Naive B cell (primary cell): ENCODE measurements at regions not wholly inside any gene's neighbourhood (a gene's known extent, or its start where the extent isn't known, plus 50 kb on each side); places are given as distances from the start of the nearest gene placed in this dataset.
A peak's percentile ranks its signal among the peaks of the same experiment; 100 is the strongest.

Source experiments
- ATAC-seq, 2 donors: fragments of 150-1000 bp; cut with Tn5 transposase; 2 replicates each; pipeline ENCODE4 v1.10.0; 2021; ENCODE audit warnings: low read depth in 2 of 2, mild to moderate bottlenecking in 2 of 2, moderate library complexity in 2 of 2
- DNase-seq: peaks from one replicate; pipeline ENCODE4 v3.0.0; 2022
- H3K27ac Mint-ChIP-seq, 6 donors: one replicate each; pipeline ENCODE4 v1.8.0; 2020 to 2022; ENCODE audit warnings: mild to moderate bottlenecking in 6 of 6, mixed read lengths in 6 of 6, moderate library complexity in 5 of 6, inconsistent platforms in 2 of 6
- H3K27me3 Mint-ChIP-seq, 3 donors: one replicate each; pipeline ENCODE4 v1.8.0; 2021 to 2022; ENCODE audit warnings: mixed read lengths in 3 of 3, mild to moderate bottlenecking in 1 of 3
- H3K36me3 Mint-ChIP-seq, 2 donors: one replicate each; pipeline ENCODE4 v1.8.0; 2020 to 2022; ENCODE audit warnings: mixed read lengths in 2 of 2, inconsistent platforms in 1 of 2, mild to moderate bottlenecking in 1 of 2
- H3K4me1 Mint-ChIP-seq, 3 donors: one replicate each; pipeline ENCODE4 v1.8.0; 2020 to 2022; ENCODE audit warnings: mixed read lengths in 3 of 3, inconsistent platforms in 1 of 3, mild to moderate bottlenecking in 1 of 3, moderate library complexity in 1 of 3
- H3K4me3 Mint-ChIP-seq, 8 donors: one replicate each; pipeline ENCODE4 v1.8.0; 2020 to 2022; ENCODE audit warnings: mild to moderate bottlenecking in 8 of 8, mixed read lengths in 8 of 8, moderate library complexity in 8 of 8, inconsistent platforms in 2 of 8
- H3K9me3 Mint-ChIP-seq, 7 donors: one replicate each; pipeline ENCODE4 v1.8.0; 2020 to 2022; ENCODE audit warnings: mixed read lengths in 7 of 7, mild to moderate bottlenecking in 5 of 7, inconsistent platforms in 2 of 7, moderate library complexity in 1 of 7

DNA sequence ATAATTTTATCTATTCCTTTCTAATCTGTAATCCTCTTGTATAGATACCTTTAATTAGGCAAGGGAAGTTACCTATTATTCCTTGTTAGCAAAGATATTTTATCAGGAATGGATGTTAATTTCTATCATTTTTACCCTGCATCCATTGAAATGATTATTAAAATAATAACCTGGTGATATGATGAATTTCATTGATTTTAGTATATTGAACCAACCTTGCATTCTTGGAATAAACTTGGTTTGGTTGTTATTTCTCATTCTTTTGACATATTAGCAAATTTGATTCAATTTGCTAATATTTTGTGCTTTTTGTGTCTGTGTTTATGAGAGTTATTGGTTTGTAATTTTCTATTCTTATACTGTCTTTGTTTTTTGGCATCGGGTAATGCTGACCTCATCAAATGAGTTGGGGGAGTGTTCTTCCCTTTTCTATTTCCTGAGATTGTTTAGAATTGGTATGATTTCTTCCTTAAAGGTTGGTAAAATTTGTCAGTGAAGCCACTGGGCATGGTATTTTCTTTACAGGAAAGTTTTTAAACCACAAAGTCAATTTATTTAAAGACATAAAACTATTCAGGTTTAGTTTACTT, 250.4 kb upstream of the PMFBP1 start:
- ATAC-seq, result no peak
- Mint-ChIP-seq H3K9me3 (peaks cover 9 to 39% (median 32%) of the 10 kb centered on the region in 7 donors), H3K27ac (no peak overlapping the region), H3K4me1 (no peaks in the 10 kb centered on the region), H3K4me3 (no peak overlapping the region), H3K27me3 (no peaks in the 10 kb centered on the region), H3K36me3 (peaks cover 35 to 38% of the 10 kb centered on the region in 2 donors)
- no peak for DNase-seq

DNA sequence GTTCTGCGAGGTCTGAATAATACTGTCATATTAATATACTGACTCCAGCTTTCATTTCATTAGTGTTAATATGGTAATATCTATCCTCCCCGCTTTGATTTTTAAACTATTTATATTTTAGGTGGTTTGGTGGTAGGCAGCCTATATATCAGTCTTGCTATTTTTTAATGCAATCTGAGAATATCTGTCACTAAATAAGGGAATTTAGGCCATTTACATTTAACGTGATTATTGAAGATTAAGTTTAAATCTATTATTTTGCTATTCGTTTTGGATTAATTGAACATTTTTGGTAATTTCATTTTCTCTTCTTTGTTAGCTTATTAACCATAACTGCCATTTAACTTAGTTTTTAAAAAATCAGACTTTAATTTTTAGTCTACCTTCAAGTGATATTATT, 247.7 kb upstream of the PMFBP1 start:
- no peak overlapping the region for H3K4me3 Mint-ChIP-seq
- DNase-seq (no peak), ATAC-seq (no peak)
- H3K4me1 Mint-ChIP-seq, result no peaks in the 10 kb centered on the region
- H3K27me3 Mint-ChIP-seq, result no peaks in the 10 kb centered on the region
- H3K9me3 Mint-ChIP-seq, result peaks cover 11 to 38% (median 27%) of the 10 kb centered on the region in 7 donors
- peaks cover 32 to 40% of the 10 kb centered on the region in 2 donors for H3K36me3 Mint-ChIP-seq
- no peak overlapping the region for H3K27ac Mint-ChIP-seq

DNA sequence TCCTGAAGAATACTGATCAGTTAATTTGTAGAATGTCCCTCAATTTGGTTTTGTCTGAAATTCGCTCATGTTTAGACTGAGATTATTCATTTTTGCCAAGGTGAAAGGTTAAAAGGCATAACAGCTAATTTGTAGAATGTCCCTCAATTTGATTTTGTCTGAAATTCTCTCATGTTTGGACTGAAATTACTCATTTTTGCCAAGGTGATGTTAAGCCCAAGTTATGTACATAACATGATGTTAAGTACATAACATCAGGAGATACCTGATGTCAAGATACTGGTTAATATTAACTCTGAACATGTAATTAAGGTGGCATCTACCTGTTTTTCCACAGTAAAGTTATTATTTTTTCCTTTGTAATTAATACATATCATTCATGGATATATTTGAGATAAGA, 243.4 kb upstream of the PMFBP1 start:
- H3K9me3 Mint-ChIP-seq, result peaks cover 0 to 7% (median 3%) of the 10 kb centered on the region in 7 donors
- H3K27me3 Mint-ChIP-seq, result no peaks in the 10 kb centered on the region
- H3K4me1 Mint-ChIP-seq, result no peaks in the 10 kb centered on the region
- no peak overlapping the region for H3K27ac Mint-ChIP-seq
- no peak overlapping the region for H3K4me3 Mint-ChIP-seq
- ATAC-seq (no peak), DNase-seq (no peak)
- peaks cover 4 to 11% of the 10 kb centered on the region in 2 donors for H3K36me3 Mint-ChIP-seq

- Mint-ChIP-seq H3K4me1 (peaks cover 0 to 2% (median 0%) of the 10 kb centered on the region in 3 donors), H3K27me3 (no peaks in the 10 kb centered on the region), H3K36me3 (peaks cover 4 to 10% of the 10 kb centered on the region in 2 donors), H3K9me3 (peaks cover 0 to 3% (median 0%) of the 10 kb centered on the region in 7 donors), H3K4me3 (no peak overlapping the region), H3K27ac (no peak overlapping the region)
- no peak for DNase-seq
- no peak for ATAC-seq
These were observed 238.5 kb upstream of the PMFBP1 start for GRCh38 chr16:72410492-72410891.

- Mint-ChIP-seq H3K4me1 (peaks cover 0 to 5% (median 0%) of the 10 kb centered on the region in 3 donors), H3K27me3 (no peaks in the 10 kb centered on the region), H3K36me3 (no peaks in the 10 kb centered on the region), H3K4me3 (no peak overlapping the region), H3K27ac (no peak overlapping the region), H3K9me3 (no peaks in the 10 kb centered on the region)
- ATAC-seq (no peak), DNase-seq (no peak)
These were observed 237.5 kb upstream of the PMFBP1 start for GRCh38 chr16:72409423-72409822.

GRCh38 chr16:72406390-72406789, 234.4 kb upstream of the PMFBP1 start:
- ATAC-seq (no peak), DNase-seq (no peak)
- Mint-ChIP-seq H3K4me1 (peaks cover 0 to 5% (median 0%) of the 10 kb centered on the region in 3 donors), H3K36me3 (no peaks in the 10 kb centered on the region), H3K4me3 (no peak overlapping the region), H3K27me3 (no peaks in the 10 kb centered on the region), H3K9me3 (no peaks in the 10 kb centered on the region), H3K27ac (no peak overlapping the region)

DNA sequence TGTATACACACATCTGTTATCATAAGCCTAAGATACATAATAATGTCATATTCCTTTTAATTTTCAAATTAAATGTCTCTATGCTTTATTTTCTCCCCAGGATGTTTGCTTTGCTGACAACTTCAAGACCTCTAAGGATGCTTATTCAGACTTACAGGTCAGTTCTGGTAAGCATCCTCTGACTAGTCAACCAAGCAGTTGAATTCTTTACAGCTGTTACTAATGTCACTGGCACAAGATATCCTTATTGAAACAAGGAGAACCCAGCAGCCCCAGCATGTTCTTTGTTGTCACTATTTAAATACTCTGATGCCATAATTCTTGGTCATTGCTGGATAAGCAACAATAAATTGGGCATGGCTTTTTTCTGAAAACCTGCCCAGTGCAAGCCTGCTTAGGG, 232.3 kb upstream of the PMFBP1 start:
- H3K9me3 Mint-ChIP-seq, result no peaks in the 10 kb centered on the region
- H3K36me3 Mint-ChIP-seq, result no peaks in the 10 kb centered on the region
- no peak for DNase-seq
- ATAC-seq, result no peak
- no peak overlapping the region for H3K27ac Mint-ChIP-seq
- peaks cover 0 to 5% (median 2%) of the 10 kb centered on the region in 3 donors for H3K4me1 Mint-ChIP-seq
- no peaks in the 10 kb centered on the region for H3K27me3 Mint-ChIP-seq
- H3K4me3 Mint-ChIP-seq, result no peak overlapping the region

- ATAC-seq (no peak), DNase-seq (no peak)
- Mint-ChIP-seq H3K4me1 (peaks cover 0 to 5% (median 2%) of the 10 kb centered on the region in 3 donors), H3K36me3 (no peaks in the 10 kb centered on the region), H3K4me3 (no peak overlapping the region), H3K27me3 (no peaks in the 10 kb centered on the region), H3K9me3 (no peaks in the 10 kb centered on the region), H3K27ac (no peak overlapping the region)
These were observed 229.1 kb upstream of the PMFBP1 start for GRCh38 chr16:72401084-72401361.

DNA sequence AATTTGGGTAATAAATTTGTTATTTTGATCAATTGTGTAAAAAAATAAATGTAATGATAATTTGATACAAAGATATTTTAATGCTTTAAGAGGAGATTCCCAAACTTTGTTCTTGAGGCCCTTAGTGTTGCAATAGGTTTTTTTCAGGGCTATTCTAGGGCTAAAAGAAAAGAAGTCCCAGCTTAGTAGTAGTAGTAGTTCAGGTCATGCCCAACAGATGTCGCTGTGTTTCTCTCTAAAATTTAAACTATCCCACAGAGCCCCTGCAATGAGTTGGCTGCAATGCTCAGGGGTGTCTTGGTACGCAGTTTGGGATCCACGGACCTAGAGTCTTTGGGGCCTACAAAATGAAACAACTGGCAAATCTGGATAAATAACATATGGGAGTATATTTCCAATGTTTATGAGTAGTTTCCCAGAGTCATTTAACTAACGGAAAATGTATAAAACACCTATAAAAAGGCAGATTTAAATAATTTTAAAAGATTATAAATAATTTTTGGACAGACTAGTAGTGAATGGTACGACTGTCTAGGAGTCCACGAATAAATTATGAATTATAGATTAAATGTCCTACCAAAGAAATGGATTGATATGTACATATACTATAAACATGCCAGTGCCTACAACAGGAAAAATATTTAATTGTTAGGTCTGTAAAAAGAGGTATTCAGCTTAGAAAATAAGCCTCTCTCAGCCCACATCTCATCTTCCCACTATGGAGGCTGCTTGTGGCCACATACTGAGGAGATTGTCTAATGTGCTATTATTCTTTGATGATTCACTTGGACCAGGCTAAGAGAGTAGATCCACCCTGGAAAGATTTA, 228.5 kb upstream of the PMFBP1 start:
- Mint-ChIP-seq H3K36me3 (peaks cover under 1% of the 10 kb centered on the region in 2 donors), H3K27me3 (no peaks in the 10 kb centered on the region), H3K4me1 (peaks cover 0 to 3% (median 2%) of the 10 kb centered on the region in 3 donors), H3K27ac (no peak overlapping the region), H3K9me3 (peaks cover 0 to 2% (median under 1%) of the 10 kb centered on the region in 7 donors), H3K4me3 (no peak overlapping the region)
- DNase-seq (peak; percentile 15), ATAC-seq (peak; percentile 32 to 33)

DNA sequence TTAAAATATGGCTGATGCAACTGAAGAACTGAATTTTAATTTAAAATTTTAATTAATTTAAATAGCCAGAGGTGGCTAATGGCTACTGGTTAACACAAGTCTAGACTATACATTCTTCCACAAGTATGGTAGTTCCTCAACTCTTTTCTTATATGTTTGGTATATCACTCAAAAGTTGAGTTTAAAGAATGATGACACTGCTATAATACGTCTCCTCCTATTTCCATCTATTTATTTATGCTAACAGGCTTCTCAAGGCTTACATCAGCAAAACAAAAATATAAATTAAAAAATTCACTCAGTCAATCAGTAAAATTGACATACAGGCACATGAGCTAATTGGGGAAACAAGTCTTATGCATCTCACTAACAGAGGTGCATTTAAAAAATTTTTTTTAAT, 227.9 kb upstream of the PMFBP1 start:
- Mint-ChIP-seq H3K27ac (no peak overlapping the region), H3K4me1 (peaks cover 0 to 2% (median 0%) of the 10 kb centered on the region in 3 donors), H3K27me3 (no peaks in the 10 kb centered on the region), H3K4me3 (no peak overlapping the region), H3K9me3 (peaks cover 0 to 7% (median 4%) of the 10 kb centered on the region in 7 donors), H3K36me3 (peaks cover 7 to 8% of the 10 kb centered on the region in 2 donors)
- ATAC-seq (no peak), DNase-seq (no peak)

- H3K9me3 Mint-ChIP-seq, result peaks cover 6 to 20% (median 10%) of the 10 kb centered on the region in 7 donors
- DNase-seq (no peak), ATAC-seq (no peak)
- peaks cover 18 to 19% of the 10 kb centered on the region in 2 donors for H3K36me3 Mint-ChIP-seq
- no peaks in the 10 kb centered on the region for H3K27me3 Mint-ChIP-seq
- peak overlapping the region in 1 of 6 donors; percentile 65 for H3K27ac Mint-ChIP-seq
- peaks cover 0 to 2% (median 0%) of the 10 kb centered on the region in 3 donors for H3K4me1 Mint-ChIP-seq
- no peak overlapping the region for H3K4me3 Mint-ChIP-seq
These were observed 225.9 kb upstream of the PMFBP1 start for GRCh38 chr16:72397876-72398275.

DNA sequence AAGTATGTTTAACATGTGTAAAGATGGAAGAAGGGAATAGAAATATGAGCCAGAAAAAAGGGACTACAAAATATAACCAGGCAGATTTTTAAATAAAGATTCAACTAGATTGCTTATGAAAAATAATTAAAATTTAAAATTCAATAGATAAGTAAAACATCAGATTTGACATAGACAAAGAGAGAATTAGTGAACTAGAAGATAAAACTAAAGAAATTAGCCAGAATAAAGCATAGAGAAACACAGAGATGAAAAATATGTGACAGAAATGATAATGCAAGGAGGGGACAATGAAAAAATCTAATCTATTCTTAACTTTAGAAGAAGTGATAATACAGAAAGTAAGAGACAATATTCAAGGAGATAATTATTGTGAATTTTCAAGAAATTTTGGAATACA, 222.6 kb upstream of the PMFBP1 start:
- H3K27me3 Mint-ChIP-seq, result no peaks in the 10 kb centered on the region
- ATAC-seq (no peak), DNase-seq (no peak)
- no peaks in the 10 kb centered on the region for H3K4me1 Mint-ChIP-seq
- no peak overlapping the region for H3K4me3 Mint-ChIP-seq
- H3K27ac Mint-ChIP-seq, result no peak overlapping the region
- H3K9me3 Mint-ChIP-seq, result peaks cover 6 to 21% (median 13%) of the 10 kb centered on the region in 7 donors
- peaks cover 21 to 31% of the 10 kb centered on the region in 2 donors for H3K36me3 Mint-ChIP-seq

DNA sequence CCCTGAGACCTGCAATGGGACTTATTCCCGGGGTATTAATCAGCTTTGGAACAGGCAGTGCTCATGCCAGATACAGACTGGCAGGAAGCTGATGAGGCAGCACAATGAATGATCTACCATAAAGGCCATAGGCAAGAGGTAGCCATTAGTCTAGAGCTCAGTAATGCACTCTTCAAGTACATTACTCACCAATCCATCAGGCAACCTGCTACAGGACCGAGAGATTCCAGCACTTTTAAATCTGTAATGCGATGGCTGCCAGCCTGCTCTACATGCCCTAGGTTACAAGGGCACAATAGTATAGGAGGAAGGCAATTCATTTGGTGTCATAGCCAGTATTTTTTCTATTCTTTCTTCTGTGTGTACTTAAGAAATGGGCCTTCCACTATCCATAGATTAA, 217.8 kb upstream of the PMFBP1 start:
- no peak overlapping the region for H3K27ac Mint-ChIP-seq
- no peaks in the 10 kb centered on the region for H3K27me3 Mint-ChIP-seq
- H3K4me1 Mint-ChIP-seq, result no peaks in the 10 kb centered on the region
- DNase-seq (no peak), ATAC-seq (no peak)
- no peak overlapping the region for H3K4me3 Mint-ChIP-seq
- H3K9me3 Mint-ChIP-seq, result peaks cover 11 to 53% (median 27%) of the 10 kb centered on the region in 7 donors
- peaks cover 37 to 53% of the 10 kb centered on the region in 2 donors for H3K36me3 Mint-ChIP-seq

DNA sequence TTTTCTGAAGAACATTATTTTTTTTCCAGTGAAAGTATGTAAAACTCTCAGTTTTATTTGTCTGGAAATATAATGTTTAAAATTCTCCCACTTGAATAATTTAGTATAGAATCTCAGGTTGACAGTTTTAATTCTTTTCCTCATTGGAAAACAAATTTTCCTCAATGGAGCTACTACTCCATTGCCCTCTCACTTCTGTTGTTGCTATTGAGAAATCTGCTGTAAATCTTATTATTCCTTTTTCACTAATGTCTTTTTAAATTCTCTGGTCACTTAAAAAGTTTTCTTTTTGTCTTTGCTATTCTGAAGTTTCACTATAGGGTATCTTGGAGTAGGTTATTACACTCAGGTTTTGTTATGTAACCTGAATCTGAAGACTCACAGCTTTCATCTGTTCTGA, 216.1 kb upstream of the PMFBP1 start:
- H3K4me1 Mint-ChIP-seq, result no peaks in the 10 kb centered on the region
- no peak for DNase-seq
- no peaks in the 10 kb centered on the region for H3K27me3 Mint-ChIP-seq
- no peak overlapping the region for H3K4me3 Mint-ChIP-seq
- H3K9me3 Mint-ChIP-seq, result peaks cover 8 to 45% (median 23%) of the 10 kb centered on the region in 7 donors
- H3K36me3 Mint-ChIP-seq, result peaks cover 26 to 49% of the 10 kb centered on the region in 2 donors
- no peak overlapping the region for H3K27ac Mint-ChIP-seq
- no peak for ATAC-seq
